ENCODE measurements at regions not wholly inside any gene's neighbourhood (a gene's known extent, or its start where the extent isn't known, plus 50 kb on each side); places are given as distances from the start of the nearest gene placed in this dataset.
"Not testable (repeated sequence)": the region's sequence is repeated elsewhere in the genome, so short reads cannot be mapped to it uniquely, and the experiment has no call there.

GRCh38 chr7:93751421-93751820, 139.1 kb downstream of the TFPI2 start:
- intact Hi-C loops (cut with DNase I, micrococcal nuclease): no loop called here
- no peak for DNase-seq
- no peak for ATAC-seq

GRCh38 chr7:93750986-93751385, 139.6 kb downstream of the TFPI2 start:
- DNase-seq (no peak), ATAC-seq (no peak)
- intact Hi-C loops (cut with DNase I, micrococcal nuclease): no loop called here

- no peak for ATAC-seq
- DNase-seq: no peak
- intact Hi-C loops (cut with DNase I, micrococcal nuclease): no loop called here
These were observed 143.5 kb downstream of the TFPI2 start for GRCh38 chr7:93747019-93747418.

- DNase-seq (no peak), ATAC-seq (no peak)
- intact Hi-C loops (cut with DNase I, micrococcal nuclease): no loop called here
These were observed 151.1 kb downstream of the TFPI2 start for GRCh38 chr7:93739424-93739823.

- DNase-seq (no peak), ATAC-seq (no peak)
- intact Hi-C loops (cut with DNase I, micrococcal nuclease): no loop called here
These were observed 152.6 kb downstream of the TFPI2 start for GRCh38 chr7:93737953-93738352.

GRCh38 chr7:93736668-93737369, 153.7 kb downstream of the TFPI2 start:
- intact Hi-C loops (cut with DNase I, micrococcal nuclease): no loop called here
- ATAC-seq (no peak), DNase-seq (no peak)

- intact Hi-C loops (cut with DNase I, micrococcal nuclease): no loop called here
- DNase-seq (no peak), ATAC-seq (no peak)
These were observed 153.8 kb upstream of the CALCR start for GRCh38 chr7:93728292-93728691.

- no peak for ATAC-seq
- no peak for DNase-seq
- intact Hi-C loops (cut with DNase I, micrococcal nuclease): no loop called here
These were observed 151.4 kb upstream of the CALCR start for GRCh38 chr7:93725954-93726353.

- intact Hi-C loops (cut with DNase I, micrococcal nuclease): no loop called here
- no peak for ATAC-seq
- DNase-seq: no peak
These were observed 149.1 kb upstream of the CALCR start for GRCh38 chr7:93723424-93724124.

GRCh38 chr7:93720106-93720505, 145.6 kb upstream of the CALCR start:
- ATAC-seq (no peak), DNase-seq (no peak)
- intact Hi-C loops (cut with DNase I, micrococcal nuclease): no loop called here

GRCh38 chr7:93719546-93719945, 145.0 kb upstream of the CALCR start:
- intact Hi-C loops (cut with DNase I, micrococcal nuclease): no loop called here
- ATAC-seq (no peak), DNase-seq (no peak)

GRCh38 chr7:93717217-93717900, 142.8 kb upstream of the CALCR start:
- DNase-seq (no peak), ATAC-seq (no peak)
- intact Hi-C loops (cut with DNase I, micrococcal nuclease): no loop called here

- DNase-seq: peak in 1 of 2 donors; percentile 41
- no peak for ATAC-seq
- intact Hi-C loops (cut with DNase I, micrococcal nuclease): no loop called here
These were observed 140.7 kb upstream of the CALCR start for GRCh38 chr7:93715234-93715633.

GRCh38 chr7:93711926-93712325, 137.4 kb upstream of the CALCR start:
- ATAC-seq (no peak), DNase-seq (no peak)
- intact Hi-C loops (cut with DNase I, micrococcal nuclease): no loop called here

- intact Hi-C loops (cut with DNase I, micrococcal nuclease); ATAC-seq; DNase-seq: not testable (repeated sequence)
These were observed 133.7 kb upstream of the CALCR start for GRCh38 chr7:93708255-93708654.

GRCh38 chr7:93707249-93707648, 132.7 kb upstream of the CALCR start:
- DNase-seq (no peak), ATAC-seq (no peak)
- intact Hi-C loops (cut with DNase I, micrococcal nuclease): no loop called here

GRCh38 chr7:93706162-93706561, 131.6 kb upstream of the CALCR start:
- DNase-seq; intact Hi-C loops (cut with DNase I, micrococcal nuclease); ATAC-seq: not testable (repeated sequence)

GRCh38 chr7:93704217-93704616, 129.7 kb upstream of the CALCR start:
- no peak for DNase-seq
- ATAC-seq: no peak
- intact Hi-C loops (cut with DNase I, micrococcal nuclease): no loop called here

- DNase-seq (no peak), ATAC-seq (no peak)
- intact Hi-C loops (cut with DNase I, micrococcal nuclease): no loop called here
These were observed 123.4 kb upstream of the CALCR start for GRCh38 chr7:93697901-93698300.

- intact Hi-C loops (cut with DNase I, micrococcal nuclease): no loop called here
- no peak for ATAC-seq
These were observed 119.3 kb upstream of the CALCR start for GRCh38 chr7:93693796-93694195.

More at GRCh38 chr7:93693796-93694195, 119.3 kb upstream of the CALCR start:
- DNase-seq: no peak

Data from left colon (tissue), 2 donors.